Nephron (organoid): ENCODE measurements at regions not wholly inside any gene's neighbourhood (a gene's known extent, or its start where the extent isn't known, plus 50 kb on each side); places are given as distances from the start of the nearest gene placed in this dataset.
"Not testable (repeated sequence)": the region's sequence is repeated elsewhere in the genome, so short reads cannot be mapped to it uniquely, and the experiment has no call there.

Experiments
- H3K27ac Mint-ChIP-seq, 3 experiments: 2 replicates each; pipeline ENCODE4 v1.8.0; 2020; ENCODE audit warnings: mixed read lengths in 3 of 3, mild to moderate bottlenecking in 2 of 3, moderate library complexity in 1 of 3
- H3K27me3 Mint-ChIP-seq: 2 replicates; pipeline ENCODE4 v1.8.0; 2021; ENCODE audit warnings: low read depth, mild to moderate bottlenecking, moderate library complexity, mixed read lengths
- H3K36me3 Mint-ChIP-seq: 2 replicates; pipeline ENCODE4 v1.8.0; 2020; ENCODE audit warnings: low read depth, mixed read lengths
- H3K4me1 Mint-ChIP-seq: 2 replicates; pipeline ENCODE4 v1.8.0; 2020; ENCODE audit warnings: mixed read lengths
- H3K4me3 Mint-ChIP-seq, 3 experiments: 2 replicates each; pipeline ENCODE4 v1.8.0; 2020; ENCODE audit warnings: mild to moderate bottlenecking in 3 of 3, mixed read lengths in 3 of 3, moderate library complexity in 2 of 3
- H3K9me3 Mint-ChIP-seq: 2 replicates; pipeline ENCODE4 v1.8.0; 2020; ENCODE audit warnings: mixed read lengths
- CTCF ChIP-seq, 3 experiments: fragments of 200-600 bp; sonication (generic); IDR thresholded peaks; one replicate each; pipeline ENCODE4 v1.5.0; 2021; ENCODE audit warnings: antibody characterized with exemption in 3 of 3; ENCODE audit not compliant: unreplicated experiment in 3 of 3

- H3K27ac Mint-ChIP-seq, result no peak overlapping the region
- H3K4me1 Mint-ChIP-seq, result peaks cover 37% of the 10 kb centered on the region
- no peaks in the 10 kb centered on the region for H3K36me3 Mint-ChIP-seq
- no peak for TF ChIP-seq CTCF (IDR thresholded peaks at IDR 0.05; ENCODE audit: unreplicated experiment in 3 of 3)
- H3K4me3 Mint-ChIP-seq, result no peak overlapping the region
- no peaks in the 10 kb centered on the region for H3K27me3 Mint-ChIP-seq
- H3K9me3 Mint-ChIP-seq, result peaks cover 9% of the 10 kb centered on the region
Measured at GRCh38 chr1:192907545-192908243, 98.9 kb downstream of the RGS2 start.

GRCh38 chr1:192911896-192912656, 103.2 kb downstream of the RGS2 start:
- peak overlapping the region in 2 of 3 experiments; percentile 38 to 86 for H3K27ac Mint-ChIP-seq
- H3K27me3 Mint-ChIP-seq, H3K9me3 Mint-ChIP-seq, H3K36me3 Mint-ChIP-seq: not testable (repeated sequence)
- peak overlapping the region in 1 of 3 experiments; percentile 35 for H3K4me3 Mint-ChIP-seq
- peaks cover 37% of the 10 kb centered on the region for H3K4me1 Mint-ChIP-seq

GRCh38 chr1:192913683-192914082, 104.8 kb downstream of the RGS2 start:
- Mint-ChIP-seq H3K36me3 (no peaks in the 10 kb centered on the region), H3K4me1 (peaks cover 37% of the 10 kb centered on the region), H3K27ac (peak overlapping the region; percentile 77 to 86 (median 84)), H3K9me3 (peaks cover 9% of the 10 kb centered on the region), H3K27me3 (no peaks in the 10 kb centered on the region), H3K4me3 (peak overlapping the region in 2 of 3 experiments; percentile 15 to 73)
- TF ChIP-seq CTCF (IDR thresholded peaks at IDR 0.05; ENCODE audit: unreplicated experiment in 3 of 3), result no peak

- Mint-ChIP-seq H3K27ac (peak overlapping the region; percentile 77 to 86 (median 84)), H3K27me3 (no peaks in the 10 kb centered on the region), H3K36me3 (no peaks in the 10 kb centered on the region), H3K9me3 (peaks cover 8% of the 10 kb centered on the region), H3K4me1 (peaks cover 37% of the 10 kb centered on the region), H3K4me3 (peak overlapping the region in 2 of 3 experiments; percentile 15 to 73)
- no peak for TF ChIP-seq CTCF (IDR thresholded peaks at IDR 0.05; ENCODE audit: unreplicated experiment in 3 of 3)
Measured at GRCh38 chr1:192914092-192914491, 105.3 kb downstream of the RGS2 start.

- H3K4me1 Mint-ChIP-seq, result peaks cover 37% of the 10 kb centered on the region
- no peak for TF ChIP-seq CTCF (IDR thresholded peaks at IDR 0.05; ENCODE audit: unreplicated experiment in 3 of 3)
- H3K27ac Mint-ChIP-seq, result peak overlapping the region; percentile 77 to 86 (median 84)
- no peaks in the 10 kb centered on the region for H3K27me3 Mint-ChIP-seq
- H3K36me3 Mint-ChIP-seq, result no peaks in the 10 kb centered on the region
- H3K4me3 Mint-ChIP-seq, result no peak overlapping the region
- H3K9me3 Mint-ChIP-seq, result peaks cover 6% of the 10 kb centered on the region
Measured at GRCh38 chr1:192914696-192915095, 105.9 kb downstream of the RGS2 start.

GRCh38 chr1:192916021-192916420, 107.2 kb downstream of the RGS2 start:
- Mint-ChIP-seq H3K4me3 (no peak overlapping the region), H3K36me3 (no peaks in the 10 kb centered on the region), H3K9me3 (peaks cover 3% of the 10 kb centered on the region), H3K27ac (no peak overlapping the region), H3K27me3 (no peaks in the 10 kb centered on the region), H3K4me1 (peaks cover 32% of the 10 kb centered on the region)
- TF ChIP-seq CTCF (IDR thresholded peaks at IDR 0.05; ENCODE audit: unreplicated experiment in 3 of 3), result no peak
